ENCODE measurements at regions not wholly inside any gene's neighbourhood (a gene's known extent, or its start where the extent isn't known, plus 50 kb on each side); places are given as distances from the start of the nearest gene placed in this dataset.

DNA sequence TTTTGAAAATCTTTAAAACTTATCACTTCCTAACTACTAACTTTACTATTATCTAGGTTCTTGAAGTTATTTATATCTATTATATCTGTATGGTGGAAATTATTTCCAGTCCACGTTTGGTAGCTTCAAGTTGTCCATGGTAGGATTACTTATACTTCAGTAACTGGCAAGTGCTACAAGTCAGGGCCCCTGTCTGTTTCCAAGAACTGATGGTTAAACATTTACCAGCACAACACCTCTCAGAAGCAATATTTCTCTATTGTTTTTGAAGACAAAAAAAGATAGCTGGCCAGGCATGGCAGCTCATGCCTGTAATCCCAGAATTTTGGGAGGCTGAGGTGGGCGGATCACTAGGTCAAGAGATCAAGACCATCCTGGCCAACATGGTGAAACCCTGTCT, 240.4 kb upstream of the RHOBTB1 start:
- Mint-ChIP-seq H3K27ac (no peak overlapping the region), H3K36me3 (ENCODE audit: low read depth) (no peaks in the 10 kb centered on the region), H3K9me3 (no peaks in the 10 kb centered on the region), H3K27me3 (ENCODE audit: low read depth) (peaks cover 2% of the 10 kb centered on the region), H3K4me3 (no peak overlapping the region), H3K4me1 (ENCODE audit: low read depth) (no peaks in the 10 kb centered on the region)
- DNase-seq (ENCODE audit: low spot score): no peak

DNA sequence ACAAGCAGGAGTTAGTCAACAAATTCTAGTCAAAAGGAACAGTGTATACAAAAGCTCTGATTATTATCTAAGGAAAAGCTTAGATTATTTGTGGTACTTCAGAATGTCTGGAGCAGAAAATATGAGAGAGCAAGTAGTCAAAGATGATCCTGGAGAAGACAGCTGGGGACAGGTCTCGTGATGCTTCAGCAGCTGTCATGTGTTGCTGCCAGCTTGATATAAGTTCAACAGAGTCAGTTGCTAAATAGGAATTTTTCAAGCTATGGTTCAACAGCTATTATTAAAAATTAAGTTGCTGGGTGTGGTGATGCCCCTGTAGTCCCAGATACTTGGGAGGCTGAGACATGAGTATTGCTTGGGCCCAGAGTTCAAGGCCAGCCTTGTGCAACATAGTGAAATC, 240.0 kb upstream of the RHOBTB1 start:
- H3K4me1 Mint-ChIP-seq (ENCODE audit: low read depth): no peaks in the 10 kb centered on the region
- H3K27ac Mint-ChIP-seq: no peak overlapping the region
- no peaks in the 10 kb centered on the region for H3K9me3 Mint-ChIP-seq
- DNase-seq (ENCODE audit: low spot score): no peak
- peaks cover 2% of the 10 kb centered on the region for H3K27me3 Mint-ChIP-seq (ENCODE audit: low read depth)
- H3K4me3 Mint-ChIP-seq: no peak overlapping the region
- no peaks in the 10 kb centered on the region for H3K36me3 Mint-ChIP-seq (ENCODE audit: low read depth)

DNA sequence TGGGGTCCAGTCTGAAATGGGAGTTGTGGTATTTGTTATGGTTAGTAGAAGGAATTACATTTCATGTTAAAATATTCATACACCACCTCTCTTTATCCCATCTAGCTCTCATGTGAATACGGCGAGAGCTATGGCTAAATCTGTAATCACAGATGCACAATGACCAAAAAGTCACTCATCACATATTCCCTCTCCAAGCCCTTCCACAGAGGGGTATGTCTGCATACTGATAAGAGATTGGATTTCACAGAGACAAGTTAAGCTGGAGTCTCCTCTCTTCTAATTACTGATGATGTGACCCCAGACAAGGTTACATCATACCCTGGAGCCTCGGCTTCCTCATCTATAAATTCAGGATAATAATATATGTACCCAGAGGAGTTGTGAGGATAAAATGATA, 237.8 kb upstream of the RHOBTB1 start:
- no peaks in the 10 kb centered on the region for H3K9me3 Mint-ChIP-seq
- DNase-seq (ENCODE audit: low spot score): no peak
- H3K4me3 Mint-ChIP-seq: no peak overlapping the region
- peaks cover 2% of the 10 kb centered on the region for H3K27me3 Mint-ChIP-seq (ENCODE audit: low read depth)
- H3K36me3 Mint-ChIP-seq (ENCODE audit: low read depth): no peaks in the 10 kb centered on the region
- no peak overlapping the region for H3K27ac Mint-ChIP-seq
- no peaks in the 10 kb centered on the region for H3K4me1 Mint-ChIP-seq (ENCODE audit: low read depth)

DNA sequence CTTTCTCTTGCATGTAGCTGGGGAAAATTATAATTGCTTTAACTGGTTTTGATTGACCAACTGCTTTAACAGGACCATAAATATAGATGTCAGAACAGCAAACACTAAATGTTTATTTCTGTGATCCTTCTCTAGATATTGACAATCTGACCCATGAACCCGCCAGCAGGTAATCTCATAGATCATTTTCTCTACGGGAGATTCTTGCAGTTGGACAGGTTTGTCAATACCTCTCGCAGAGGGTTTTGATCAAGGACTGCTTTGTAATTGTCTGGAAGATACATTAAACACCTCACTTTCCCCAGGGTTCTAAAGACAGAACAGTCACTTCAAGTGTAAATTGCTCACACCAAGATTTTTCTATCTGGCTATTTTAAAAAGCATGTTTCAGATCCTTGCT, 235.8 kb upstream of the RHOBTB1 start:
- DNase-seq (ENCODE audit: low spot score): no peak
- Mint-ChIP-seq H3K4me3 (no peak overlapping the region), H3K36me3 (ENCODE audit: low read depth) (no peaks in the 10 kb centered on the region), H3K4me1 (ENCODE audit: low read depth) (no peaks in the 10 kb centered on the region), H3K27me3 (ENCODE audit: low read depth) (peaks cover 2% of the 10 kb centered on the region), H3K9me3 (no peaks in the 10 kb centered on the region), H3K27ac (no peak overlapping the region)

DNA sequence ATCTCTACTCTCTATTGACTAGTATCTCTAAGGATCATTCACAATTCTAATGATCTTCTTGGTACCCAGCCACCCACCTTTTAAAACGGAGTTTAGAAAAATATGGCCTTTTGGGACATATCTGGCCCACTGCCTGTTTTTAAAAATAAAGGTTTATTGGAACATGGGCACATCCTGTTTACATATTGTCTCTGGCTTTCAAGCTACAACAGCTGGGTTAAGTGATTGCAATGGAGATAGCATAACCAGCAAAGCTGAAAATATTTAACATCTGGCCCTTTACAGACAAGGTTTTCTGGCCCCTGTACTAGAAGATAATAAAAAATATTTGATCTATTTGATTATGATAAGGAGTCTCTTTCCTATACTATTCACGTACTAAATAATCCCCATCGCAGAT, 232.4 kb upstream of the RHOBTB1 start:
- no peaks in the 10 kb centered on the region for H3K36me3 Mint-ChIP-seq (ENCODE audit: low read depth)
- peaks cover 4% of the 10 kb centered on the region for H3K27me3 Mint-ChIP-seq (ENCODE audit: low read depth)
- DNase-seq (ENCODE audit: low spot score): no peak
- H3K4me1 Mint-ChIP-seq (ENCODE audit: low read depth): no peaks in the 10 kb centered on the region
- H3K9me3 Mint-ChIP-seq: no peaks in the 10 kb centered on the region
- H3K4me3 Mint-ChIP-seq: no peak overlapping the region
- no peak overlapping the region for H3K27ac Mint-ChIP-seq

DNA sequence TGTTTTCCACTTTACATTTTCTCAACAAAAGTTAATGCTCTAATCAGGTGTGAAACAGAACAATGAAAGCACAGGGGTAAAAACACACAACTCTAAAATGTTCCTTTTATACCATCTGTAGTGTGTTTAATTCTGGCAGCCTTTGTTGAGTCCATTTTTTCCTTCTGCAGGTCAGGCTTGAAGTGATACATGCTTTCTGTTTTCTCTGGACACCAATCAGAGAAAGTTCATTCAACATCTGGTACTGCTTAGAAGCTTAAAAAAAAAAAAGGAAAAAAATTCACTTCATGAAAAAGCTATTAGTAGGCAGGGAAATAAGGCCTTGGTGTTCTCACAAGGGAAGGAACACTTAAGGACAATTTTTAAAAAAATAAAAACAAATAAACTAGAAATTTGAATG, 231.3 kb upstream of the RHOBTB1 start:
- peaks cover 4% of the 10 kb centered on the region for H3K27me3 Mint-ChIP-seq (ENCODE audit: low read depth)
- H3K4me1 Mint-ChIP-seq (ENCODE audit: low read depth): no peaks in the 10 kb centered on the region
- no peak for DNase-seq (ENCODE audit: low spot score)
- H3K9me3 Mint-ChIP-seq: no peaks in the 10 kb centered on the region
- no peak overlapping the region for H3K4me3 Mint-ChIP-seq
- no peak overlapping the region for H3K27ac Mint-ChIP-seq
- no peaks in the 10 kb centered on the region for H3K36me3 Mint-ChIP-seq (ENCODE audit: low read depth)

DNA sequence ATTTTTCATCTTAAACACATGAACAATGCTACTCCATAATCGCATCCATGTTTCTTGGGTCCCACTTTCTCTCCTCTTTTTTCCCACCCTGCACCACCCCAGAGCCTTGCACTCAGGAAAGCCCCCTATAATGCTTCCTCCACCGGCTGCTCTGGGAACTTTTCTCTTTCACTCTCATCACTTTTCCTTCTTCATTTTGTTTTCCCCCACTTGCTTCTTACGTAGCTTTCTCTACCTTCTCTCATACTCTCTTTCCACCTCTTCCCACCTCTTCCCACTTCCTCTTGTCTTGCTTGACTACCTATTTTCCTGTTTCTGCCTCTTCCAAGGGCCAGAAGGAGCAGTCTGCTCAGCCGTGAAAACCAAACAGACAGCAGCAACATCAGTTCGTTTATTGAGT, 229.5 kb upstream of the RHOBTB1 start:
- Mint-ChIP-seq H3K27ac (no peak overlapping the region), H3K27me3 (ENCODE audit: low read depth) (peaks cover 5% of the 10 kb centered on the region), H3K9me3 (no peaks in the 10 kb centered on the region), H3K4me3 (no peak overlapping the region), H3K36me3 (ENCODE audit: low read depth) (no peaks in the 10 kb centered on the region), H3K4me1 (ENCODE audit: low read depth) (no peaks in the 10 kb centered on the region)
- DNase-seq (ENCODE audit: low spot score): no peak

DNA sequence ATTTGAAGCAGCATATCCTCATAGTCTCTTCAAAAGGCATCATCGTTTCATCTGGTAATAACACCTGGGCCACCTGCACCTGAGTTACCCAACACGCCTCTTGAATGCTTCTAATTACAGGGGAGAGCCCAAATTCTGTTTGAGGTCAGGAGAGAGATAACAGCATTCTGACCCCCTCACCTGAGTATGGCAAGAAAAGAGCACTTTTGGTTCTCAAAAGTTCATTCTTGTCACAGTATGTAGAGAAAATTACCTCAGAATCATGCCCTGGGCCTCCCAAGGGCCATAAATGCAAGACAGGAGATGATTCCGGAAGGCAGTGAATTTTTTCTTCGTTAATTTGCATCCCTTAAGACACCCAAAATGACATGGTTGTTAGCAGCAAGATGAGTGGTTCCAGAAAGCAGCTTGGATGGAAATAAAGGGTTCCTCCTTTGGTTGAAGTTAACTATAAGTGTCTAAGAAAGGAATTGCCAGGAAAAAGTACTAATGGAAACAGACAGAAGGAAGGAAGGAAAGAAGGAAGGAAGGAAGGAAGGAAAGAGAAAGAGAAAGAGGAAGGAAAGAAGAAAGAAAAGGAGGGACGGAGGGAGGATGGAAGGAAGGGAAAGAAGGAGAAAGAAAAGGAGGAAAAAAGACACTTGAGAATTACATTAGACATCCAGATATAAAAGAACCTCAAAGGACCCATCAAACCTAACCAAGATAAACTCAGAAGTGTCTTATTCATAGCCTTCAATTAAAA, 228.4 kb upstream of the RHOBTB1 start:
- Mint-ChIP-seq H3K36me3 (ENCODE audit: low read depth) (no peaks in the 10 kb centered on the region), H3K4me3 (no peak overlapping the region), H3K9me3 (no peaks in the 10 kb centered on the region), H3K27me3 (ENCODE audit: low read depth) (peaks cover 5% of the 10 kb centered on the region), H3K4me1 (ENCODE audit: low read depth) (no peaks in the 10 kb centered on the region), H3K27ac (no peak overlapping the region)
- no peak for DNase-seq (ENCODE audit: low spot score)

DNA sequence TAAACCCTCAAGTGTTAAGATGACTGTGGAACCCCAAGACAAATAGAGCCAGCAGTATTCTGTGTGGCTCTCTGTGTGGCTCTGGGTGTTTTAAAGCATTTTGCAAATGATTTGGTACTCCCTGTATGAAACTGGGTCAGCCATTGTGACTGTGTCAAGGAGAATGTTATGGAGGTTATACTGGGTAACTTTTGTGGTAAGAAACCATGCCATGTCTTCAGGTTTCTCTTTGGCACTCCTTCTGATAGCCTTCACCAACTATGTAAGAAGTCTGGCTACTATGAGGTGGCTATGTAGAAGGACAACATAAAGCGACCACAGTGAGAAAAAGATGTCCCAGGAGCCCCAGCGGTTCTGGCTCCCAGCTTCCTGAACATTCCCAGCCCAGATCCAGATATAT, 226.6 kb upstream of the RHOBTB1 start:
- Mint-ChIP-seq H3K9me3 (no peaks in the 10 kb centered on the region), H3K27me3 (ENCODE audit: low read depth) (peaks cover 5% of the 10 kb centered on the region), H3K27ac (no peak overlapping the region), H3K4me1 (ENCODE audit: low read depth) (no peaks in the 10 kb centered on the region), H3K4me3 (no peak overlapping the region), H3K36me3 (ENCODE audit: low read depth) (no peaks in the 10 kb centered on the region)
- no peak for DNase-seq (ENCODE audit: low spot score)

DNA sequence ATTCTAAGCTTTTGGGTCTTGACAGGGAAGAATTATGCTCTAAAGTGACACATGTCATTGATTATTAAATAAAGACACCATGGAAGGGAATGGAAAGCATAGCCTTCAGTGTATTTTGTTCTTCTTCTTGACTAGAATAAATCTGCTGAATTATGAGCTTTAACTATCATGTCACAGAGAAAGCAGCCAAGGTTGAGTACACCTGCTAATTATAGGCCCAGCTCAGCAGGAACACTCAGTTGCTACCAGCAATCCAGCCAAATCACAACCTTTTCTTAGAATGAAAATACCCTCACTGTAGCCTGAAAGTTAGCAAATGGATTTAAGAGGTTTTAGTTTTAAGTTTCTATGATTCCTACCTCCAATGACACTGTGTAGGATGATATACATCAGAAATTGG, 225.3 kb upstream of the RHOBTB1 start:
- Mint-ChIP-seq H3K9me3 (no peaks in the 10 kb centered on the region), H3K4me3 (no peak overlapping the region), H3K27me3 (ENCODE audit: low read depth) (peaks cover 5% of the 10 kb centered on the region), H3K36me3 (ENCODE audit: low read depth) (no peaks in the 10 kb centered on the region), H3K27ac (no peak overlapping the region), H3K4me1 (ENCODE audit: low read depth) (no peaks in the 10 kb centered on the region)
- DNase-seq (ENCODE audit: low spot score): no peak

DNA sequence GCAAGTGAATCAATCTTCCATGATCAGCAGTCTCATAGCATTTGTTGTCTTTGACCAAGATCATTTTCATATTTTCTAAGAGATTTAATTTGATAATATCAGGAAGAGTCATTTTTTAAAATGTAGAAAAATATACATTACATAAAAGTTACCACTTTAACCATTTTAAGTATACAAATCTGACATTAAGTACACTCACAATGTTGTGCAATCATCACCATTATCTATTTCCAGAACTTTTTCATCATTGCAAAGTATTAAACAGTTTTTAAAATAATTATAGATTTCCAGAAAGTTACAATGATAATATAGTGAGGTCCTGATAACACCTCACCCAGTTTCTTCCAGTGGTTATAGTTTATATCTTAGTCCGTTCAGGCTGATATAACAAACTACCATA, 222.5 kb upstream of the RHOBTB1 start:
- Mint-ChIP-seq H3K9me3 (no peaks in the 10 kb centered on the region), H3K36me3 (ENCODE audit: low read depth) (no peaks in the 10 kb centered on the region), H3K27ac (no peak overlapping the region), H3K4me3 (no peak overlapping the region), H3K4me1 (ENCODE audit: low read depth) (no peaks in the 10 kb centered on the region), H3K27me3 (ENCODE audit: low read depth) (peaks cover 2% of the 10 kb centered on the region)
- no peak for DNase-seq (ENCODE audit: low spot score)

DNA sequence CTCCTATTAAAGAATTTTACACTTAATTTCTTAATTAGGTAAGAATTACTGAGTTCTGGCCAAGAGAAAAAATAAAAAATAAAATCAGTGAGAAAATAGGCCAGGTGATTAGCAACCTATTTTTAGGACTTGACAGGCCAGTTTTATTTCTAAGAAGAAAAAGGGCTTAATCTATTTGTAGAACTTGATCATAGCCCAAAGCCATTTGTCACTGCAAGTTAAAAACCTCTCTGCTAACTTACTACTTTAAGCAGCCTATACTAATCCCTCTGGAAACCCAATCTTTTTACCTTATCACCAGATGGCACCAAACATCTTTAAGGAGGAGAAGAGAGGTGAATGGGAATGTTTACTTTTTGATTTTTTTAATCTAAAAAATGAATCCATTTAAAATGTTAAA, 222.1 kb upstream of the RHOBTB1 start:
- Mint-ChIP-seq H3K27ac (no peak overlapping the region), H3K4me1 (ENCODE audit: low read depth) (no peaks in the 10 kb centered on the region), H3K27me3 (ENCODE audit: low read depth) (peaks cover 2% of the 10 kb centered on the region), H3K36me3 (ENCODE audit: low read depth) (no peaks in the 10 kb centered on the region), H3K4me3 (no peak overlapping the region), H3K9me3 (no peaks in the 10 kb centered on the region)
- no peak for DNase-seq (ENCODE audit: low spot score)

DNA sequence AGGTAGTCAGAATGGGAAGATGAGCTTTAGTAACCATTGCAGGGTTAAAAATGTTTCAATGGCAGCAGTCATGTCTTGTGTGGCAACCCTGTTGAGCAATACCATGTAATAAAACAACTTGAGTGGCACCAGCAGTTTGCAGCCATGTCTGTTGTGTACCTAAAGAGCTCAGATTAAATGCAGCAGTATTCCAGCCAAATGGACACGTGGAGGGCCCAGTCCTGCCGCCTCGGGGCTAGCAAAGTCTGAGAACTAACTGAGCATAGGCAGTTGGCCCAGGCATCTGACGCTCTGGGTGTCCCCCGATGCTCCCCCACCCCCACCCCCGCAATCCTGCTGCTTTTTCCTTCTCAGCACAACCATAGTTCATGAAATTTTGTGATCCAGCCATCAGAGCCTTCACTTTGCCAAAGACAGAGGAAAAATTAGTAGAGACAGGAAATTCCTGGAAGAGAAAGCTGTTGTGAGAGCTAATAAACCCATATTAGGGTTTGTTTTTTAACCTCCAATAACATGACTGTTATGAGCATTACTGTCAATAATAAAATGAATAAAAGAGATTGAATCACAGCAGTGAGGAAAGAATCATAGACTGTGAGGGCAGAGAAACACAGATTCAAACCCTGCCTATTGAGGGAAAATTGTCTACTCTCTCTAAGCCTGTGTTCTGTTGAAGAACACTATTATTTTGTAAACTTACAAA, 220.6 kb upstream of the RHOBTB1 start:
- Mint-ChIP-seq H3K4me1 (ENCODE audit: low read depth) (no peaks in the 10 kb centered on the region), H3K27ac (no peak overlapping the region), H3K36me3 (ENCODE audit: low read depth) (no peaks in the 10 kb centered on the region), H3K9me3 (no peaks in the 10 kb centered on the region), H3K27me3 (ENCODE audit: low read depth) (peaks cover 2% of the 10 kb centered on the region), H3K4me3 (no peak overlapping the region)
- no peak for DNase-seq (ENCODE audit: low spot score)

DNA sequence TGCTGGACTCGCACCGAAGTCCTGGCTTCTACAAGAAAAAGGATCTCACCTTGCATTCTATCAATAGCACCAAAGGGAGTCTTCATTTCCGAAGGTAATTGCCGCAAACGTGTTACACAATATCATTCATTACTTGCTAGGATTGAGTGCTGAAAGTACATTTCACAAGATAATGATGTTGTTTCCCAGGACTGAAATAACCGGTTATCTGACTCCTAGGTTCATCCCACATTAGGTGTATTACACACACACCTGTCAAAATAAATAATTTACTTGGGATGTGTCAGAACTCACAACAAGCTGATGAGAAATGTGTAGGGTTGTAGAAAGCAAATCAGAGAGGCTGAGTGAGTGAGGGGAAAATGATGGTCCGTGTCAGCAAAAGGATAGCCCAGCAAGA, 219.4 kb upstream of the RHOBTB1 start:
- no peak for DNase-seq (ENCODE audit: low spot score)
- Mint-ChIP-seq H3K27me3 (ENCODE audit: low read depth) (no peaks in the 10 kb centered on the region), H3K9me3 (no peaks in the 10 kb centered on the region), H3K4me3 (no peak overlapping the region), H3K27ac (no peak overlapping the region), H3K4me1 (ENCODE audit: low read depth) (no peaks in the 10 kb centered on the region), H3K36me3 (ENCODE audit: low read depth) (no peaks in the 10 kb centered on the region)

DNA sequence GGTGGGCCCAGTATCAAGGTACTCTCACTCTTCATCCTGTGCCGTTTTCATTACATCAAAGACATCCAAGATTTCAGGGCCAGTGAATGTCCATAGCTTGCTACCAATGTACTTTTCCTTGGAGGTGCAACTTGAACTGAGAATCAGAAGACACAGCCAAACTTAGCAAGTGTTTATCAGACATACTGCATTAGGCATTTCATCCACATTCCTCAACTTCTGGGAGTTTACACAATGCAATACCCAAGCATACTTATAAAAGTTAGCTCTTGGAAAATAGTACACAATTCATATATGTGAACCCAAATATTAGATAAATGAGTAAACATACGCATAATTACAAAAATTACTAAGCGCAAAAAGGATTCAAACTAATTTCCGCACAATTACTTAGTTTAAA, 216.3 kb upstream of the RHOBTB1 start:
- no peak overlapping the region for H3K4me3 Mint-ChIP-seq
- DNase-seq (ENCODE audit: low spot score): no peak
- no peaks in the 10 kb centered on the region for H3K9me3 Mint-ChIP-seq
- no peaks in the 10 kb centered on the region for H3K36me3 Mint-ChIP-seq (ENCODE audit: low read depth)
- H3K27me3 Mint-ChIP-seq (ENCODE audit: low read depth): no peaks in the 10 kb centered on the region
- no peaks in the 10 kb centered on the region for H3K4me1 Mint-ChIP-seq (ENCODE audit: low read depth)
- no peak overlapping the region for H3K27ac Mint-ChIP-seq

Measured in T-helper 2 cell treated with Interferon-gamma antibody and Interleukin-4, amounts not matched to agents 5 μg/mL and 100 μg/mL, for 36 hours (primary cell).